Activated T-helper 1 cell treated with anti-CD3 and anti-CD28 coated beads, Interleukin-2, amount 50 U/mL, for 16 hours (primary cell): ENCODE measurements at regions not wholly inside any gene's neighbourhood (a gene's known extent, or its start where the extent isn't known, plus 50 kb on each side); places are given as distances from the start of the nearest gene placed in this dataset.

ENCODE experiments used
- DNase-seq, 2 donors: peaks; one replicate each; pipeline ENCODE4 v3.0.0-alpha.2; 2020; ENCODE audit warnings: low read depth in 1 of 2, low spot score in 1 of 2

DNA sequence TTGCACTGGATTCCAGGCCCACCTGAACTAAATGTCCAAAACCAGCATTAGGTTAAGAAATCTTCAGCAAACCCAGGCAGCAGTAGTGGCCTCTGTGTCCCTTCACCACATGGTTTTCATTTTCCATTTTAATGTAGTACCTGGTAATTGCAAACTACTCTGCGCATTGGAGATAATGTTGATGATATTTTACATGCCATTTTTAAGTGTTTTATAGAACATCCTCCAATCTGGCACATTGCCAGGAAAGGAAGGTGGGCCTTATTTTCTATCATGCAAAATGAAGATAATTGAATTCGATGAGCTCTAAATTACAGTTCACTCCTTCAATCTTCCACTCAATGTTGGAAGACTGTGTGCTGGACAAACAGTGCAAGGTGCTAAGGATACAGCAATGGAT, 89.5 kb downstream of the ZC3H11B start:
- no peak for DNase-seq

GRCh38 chr1:219521325-219521724, 91.6 kb downstream of the ZC3H11B start:
- no peak for DNase-seq

GRCh38 chr1:219520241-219520640, 92.7 kb downstream of the ZC3H11B start:
- no peak for DNase-seq

DNA sequence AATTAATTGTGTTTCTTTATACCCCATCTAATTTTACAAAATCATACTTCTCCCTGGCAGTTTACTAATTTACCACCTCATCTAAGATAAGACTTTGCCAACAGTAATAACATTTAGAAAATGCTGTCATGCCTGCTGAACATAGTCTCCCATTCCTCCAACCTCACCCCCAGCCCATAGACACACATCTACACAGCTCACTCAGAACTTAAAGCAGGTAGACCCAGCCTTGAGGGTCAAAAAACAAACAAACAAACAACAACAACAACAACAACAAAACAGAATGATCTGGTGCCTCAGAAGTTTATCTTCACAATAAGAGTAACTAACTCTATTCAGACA, 94.0 kb downstream of the ZC3H11B start:
- no peak for DNase-seq

- no peak for DNase-seq
These were observed 94.6 kb downstream of the ZC3H11B start for GRCh38 chr1:219518168-219518906.

GRCh38 chr1:219517031-219517430, 95.9 kb downstream of the ZC3H11B start:
- no peak for DNase-seq

- no peak for DNase-seq
These were observed 98.2 kb downstream of the ZC3H11B start for GRCh38 chr1:219514728-219515127.

GRCh38 chr1:219507437-219507836, 105.5 kb downstream of the ZC3H11B start:
- no peak for DNase-seq

- no peak for DNase-seq
These were observed 106.0 kb downstream of the ZC3H11B start for GRCh38 chr1:219506936-219507335.

GRCh38 chr1:219506473-219506899, 106.4 kb downstream of the ZC3H11B start:
- DNase-seq: no peak

DNA sequence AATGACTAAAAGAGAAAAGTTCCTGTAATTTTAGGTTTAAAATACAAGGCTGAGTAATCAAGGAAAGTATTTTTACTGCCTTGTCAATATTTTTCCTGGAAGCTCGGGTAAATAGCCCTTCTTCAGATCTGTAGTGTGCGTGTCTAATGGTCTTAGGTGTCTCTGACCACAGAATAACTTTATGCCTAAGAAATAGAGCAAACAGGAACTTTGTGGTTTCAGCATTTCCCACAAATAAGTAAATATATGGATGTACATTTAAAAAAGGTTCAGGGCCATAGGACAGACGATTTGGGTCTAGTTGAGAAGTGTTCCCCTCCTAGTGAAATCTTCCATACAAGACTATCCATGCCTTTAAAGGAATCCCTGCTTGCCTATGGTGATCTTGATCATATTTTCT, 107.0 kb downstream of the ZC3H11B start:
- no peak for DNase-seq

GRCh38 chr1:219503604-219504003, 109.3 kb downstream of the ZC3H11B start:
- no peak for DNase-seq

DNA sequence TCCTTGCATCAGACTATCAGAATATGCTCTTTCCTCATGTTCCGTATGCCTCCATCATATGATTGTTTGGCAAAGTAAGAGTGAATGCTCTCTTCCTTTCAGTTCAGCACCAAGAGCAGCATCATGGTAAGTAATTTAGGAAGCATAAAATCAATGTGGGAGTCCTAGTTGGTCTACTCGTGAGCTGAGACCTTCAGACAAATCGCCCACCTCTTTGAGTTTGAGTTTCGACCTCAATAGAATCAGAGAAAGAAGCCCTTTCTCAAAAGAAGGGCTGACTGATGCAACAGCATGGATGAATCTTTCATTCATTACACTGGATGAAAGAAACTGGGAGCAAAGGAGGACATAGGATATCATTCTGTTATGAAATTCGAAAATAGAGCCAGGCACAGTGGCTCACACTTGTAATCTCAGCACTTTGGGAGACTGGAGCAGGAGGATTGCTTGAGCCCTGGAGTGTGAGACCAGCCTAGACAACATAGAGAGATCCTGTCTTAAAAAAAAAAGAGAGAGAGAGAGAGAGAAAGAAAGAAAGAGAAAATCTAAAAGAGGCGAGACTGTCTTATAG, 112.5 kb downstream of the ZC3H11B start:
- no peak for DNase-seq

DNA sequence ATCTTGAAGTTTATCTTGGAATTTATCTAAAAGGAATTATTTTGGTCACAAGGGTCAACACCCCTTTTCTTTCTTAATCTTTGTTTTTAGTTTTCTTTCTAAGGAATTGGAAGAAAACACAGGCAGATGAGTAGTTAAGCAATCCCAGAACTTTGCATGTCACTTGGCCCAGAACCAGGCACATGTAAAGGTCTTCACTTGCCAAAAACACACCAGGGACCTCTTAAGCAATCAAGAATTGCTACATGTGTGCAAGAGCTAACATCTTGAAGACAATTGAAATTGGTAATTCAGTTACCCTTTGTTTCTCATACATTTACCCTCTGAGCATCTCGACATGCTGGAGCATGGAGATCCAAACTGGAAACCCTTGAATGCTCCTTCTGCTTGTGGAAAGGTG, 114.2 kb downstream of the ZC3H11B start:
- no peak for DNase-seq

- no peak for DNase-seq
These were observed 117.0 kb downstream of the ZC3H11B start for GRCh38 chr1:219495737-219496408.

GRCh38 chr1:219492717-219493116, 120.2 kb downstream of the ZC3H11B start:
- no peak for DNase-seq

DNA sequence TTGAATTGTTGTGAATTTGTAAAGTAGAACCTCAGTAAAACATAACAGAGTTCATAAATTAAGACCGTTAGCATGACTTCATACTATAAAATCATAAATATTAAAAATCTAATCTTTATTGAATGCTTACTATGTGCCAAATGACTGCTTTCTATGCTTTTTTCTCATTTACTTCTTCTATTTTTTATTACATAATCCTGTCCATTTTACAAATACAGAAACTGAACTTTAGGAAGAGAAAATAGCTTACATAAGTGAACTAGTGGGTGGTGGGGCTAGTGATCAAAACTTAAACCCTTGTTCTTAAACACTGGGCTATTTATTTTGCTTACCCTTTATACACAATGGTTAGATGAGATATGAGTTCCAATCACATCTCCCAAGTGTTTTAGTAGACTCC, 122.3 kb downstream of the ZC3H11B start:
- DNase-seq: no peak

DNA sequence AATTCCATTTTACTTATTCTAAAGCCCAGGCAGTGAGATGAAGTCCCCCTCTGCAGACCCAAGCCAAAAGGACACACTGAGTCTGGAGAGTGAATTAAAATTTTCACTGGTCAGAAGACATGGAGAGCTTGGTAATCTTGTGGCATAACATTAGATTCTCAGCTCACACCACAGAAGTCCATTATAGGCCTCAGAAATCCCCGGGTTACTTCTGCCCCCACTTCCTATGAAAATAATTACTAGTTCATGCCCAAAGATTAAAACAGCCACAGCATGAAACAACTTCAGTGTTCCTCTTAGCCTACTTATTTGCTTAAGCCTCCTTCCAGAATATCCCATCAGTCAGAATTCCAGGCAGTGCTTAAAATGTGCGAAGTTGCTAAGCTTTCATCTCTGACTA, 123.3 kb downstream of the ZC3H11B start:
- no peak for DNase-seq

GRCh38 chr1:219488275-219488674, 124.6 kb downstream of the ZC3H11B start:
- no peak for DNase-seq

GRCh38 chr1:219483530-219483929, 129.4 kb downstream of the ZC3H11B start:
- DNase-seq: no peak

DNA sequence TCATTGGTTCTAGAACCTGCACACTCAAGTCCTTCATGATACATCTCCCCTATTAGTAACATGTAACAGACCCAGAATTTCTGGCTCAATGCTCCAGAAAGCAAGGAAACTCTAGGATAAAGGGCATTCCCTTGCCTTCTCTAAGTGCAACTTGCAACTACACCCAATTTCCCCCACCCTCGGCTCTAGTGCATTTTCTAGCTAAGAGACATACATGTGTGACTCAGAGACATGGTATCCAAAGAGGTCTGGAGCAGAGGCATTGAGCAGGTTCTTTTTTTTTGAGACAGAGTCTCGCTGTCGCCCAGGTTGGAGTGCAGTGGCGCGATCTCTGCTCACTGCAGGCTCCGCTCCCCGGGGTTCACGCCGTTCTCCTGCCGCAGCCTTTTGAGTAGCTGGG, 132.9 kb downstream of the ZC3H11B start:
- DNase-seq: no peak

DNA sequence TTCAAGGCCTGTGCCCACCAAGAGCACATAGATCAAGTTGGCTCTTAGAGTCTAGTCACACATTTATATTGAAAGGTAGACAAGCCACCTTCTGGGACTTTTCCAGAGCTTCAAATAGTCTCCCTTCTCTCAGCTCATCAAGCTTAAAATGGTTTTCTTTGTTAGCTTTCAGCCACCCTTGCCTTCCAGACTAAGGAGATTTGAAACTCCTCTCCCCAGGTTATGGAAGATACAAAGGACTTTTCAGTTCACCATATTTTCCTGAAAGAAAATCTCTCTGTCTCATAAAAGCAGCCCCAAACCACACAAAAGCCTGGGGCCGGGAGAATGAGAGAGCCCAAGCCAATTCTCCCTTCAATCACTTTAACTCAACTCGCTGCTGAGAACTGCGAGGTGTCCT, 134.1 kb downstream of the ZC3H11B start:
- DNase-seq: no peak

DNA sequence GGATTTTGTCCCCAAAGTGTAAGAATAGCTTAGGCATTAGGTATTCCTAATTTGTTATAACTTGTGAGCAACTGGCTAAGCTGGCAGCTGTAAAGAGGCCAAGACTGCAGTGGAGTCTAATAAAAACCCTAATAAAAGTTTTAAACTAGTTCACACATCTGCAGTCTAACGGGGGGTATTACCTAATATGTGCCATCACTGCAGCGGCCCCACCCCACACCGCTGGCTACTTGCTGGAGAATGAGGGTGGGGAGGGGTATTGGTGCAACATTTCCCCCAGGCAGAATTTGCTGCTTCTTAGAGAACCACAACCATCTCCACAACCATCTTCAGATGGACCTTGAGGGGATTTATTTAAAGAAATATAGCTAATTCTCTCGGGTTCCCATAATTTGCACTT, 135.0 kb downstream of the ZC3H11B start:
- no peak for DNase-seq
